ENCODE measurements at regions not wholly inside any gene's neighbourhood (a gene's known extent, or its start where the extent isn't known, plus 50 kb on each side); places are given as distances from the start of the nearest gene placed in this dataset.

DNA sequence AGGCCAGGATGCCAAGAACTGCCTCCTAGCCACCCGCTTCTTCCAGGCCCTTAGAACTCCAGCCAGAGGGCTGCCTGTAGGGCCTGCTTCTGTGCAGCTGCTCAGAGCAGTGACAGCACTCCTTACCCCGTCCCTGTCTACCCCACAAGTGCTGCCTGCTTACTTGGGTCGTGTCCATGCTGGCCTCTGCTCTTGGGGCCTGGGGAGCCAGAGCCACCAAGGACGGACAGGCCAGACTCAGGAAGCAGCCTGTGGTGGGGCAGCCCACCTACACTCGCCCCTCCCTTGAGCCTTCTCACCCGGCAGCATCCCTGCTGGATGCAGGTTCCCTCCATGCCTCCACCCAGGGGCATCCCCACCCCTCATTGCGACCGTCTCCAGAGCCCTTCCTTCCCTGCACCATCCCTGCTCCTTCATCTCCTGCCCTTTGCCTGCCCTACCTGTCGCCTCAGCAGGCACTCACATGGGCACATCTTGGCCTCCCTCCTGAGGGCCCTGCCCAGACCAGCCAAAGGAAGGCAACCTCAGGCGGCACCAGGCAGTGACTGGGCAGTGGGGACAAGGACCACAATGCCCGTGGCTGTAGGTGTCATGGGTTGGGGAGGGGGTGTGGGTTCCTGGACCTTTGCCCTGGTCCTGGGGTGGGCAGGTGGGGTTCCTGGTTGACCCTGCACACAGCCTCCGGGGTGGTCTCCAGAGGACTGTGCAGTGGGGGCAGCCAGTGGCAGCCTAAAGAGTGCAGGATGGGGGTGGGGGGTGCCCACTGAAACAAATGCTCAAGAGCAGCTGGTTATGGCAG is 78.0 kb upstream of the TNS3 start:
- no peak overlapping the region for H3K27ac ChIP-seq
- no peak for DNase-seq
- no peaks in the 10 kb centered on the region for H3K27me3 ChIP-seq
- WGBS, 2 donors, result 90 to 91% methylated on average over 7 to 12 of the region's 12 CpGs
- H3K36me3 ChIP-seq (ENCODE audit: low read depth, missing control alignments), result no peaks in the 10 kb centered on the region
- H3K4me1 ChIP-seq, result no peaks in the 10 kb centered on the region
- intact Hi-C loops (cut with DNase I; ENCODE audit: low total_unique reads), result no loop called here
- TF ChIP-seq POLR2A (IDR thresholded peaks at IDR 0.05), result no peak
- TF ChIP-seq CTCF (IDR thresholded peaks at IDR 0.05), result no peak
- H3K4me3 ChIP-seq, result no peak overlapping the region
- no peaks in the 10 kb centered on the region for H3K9me3 ChIP-seq

DNA sequence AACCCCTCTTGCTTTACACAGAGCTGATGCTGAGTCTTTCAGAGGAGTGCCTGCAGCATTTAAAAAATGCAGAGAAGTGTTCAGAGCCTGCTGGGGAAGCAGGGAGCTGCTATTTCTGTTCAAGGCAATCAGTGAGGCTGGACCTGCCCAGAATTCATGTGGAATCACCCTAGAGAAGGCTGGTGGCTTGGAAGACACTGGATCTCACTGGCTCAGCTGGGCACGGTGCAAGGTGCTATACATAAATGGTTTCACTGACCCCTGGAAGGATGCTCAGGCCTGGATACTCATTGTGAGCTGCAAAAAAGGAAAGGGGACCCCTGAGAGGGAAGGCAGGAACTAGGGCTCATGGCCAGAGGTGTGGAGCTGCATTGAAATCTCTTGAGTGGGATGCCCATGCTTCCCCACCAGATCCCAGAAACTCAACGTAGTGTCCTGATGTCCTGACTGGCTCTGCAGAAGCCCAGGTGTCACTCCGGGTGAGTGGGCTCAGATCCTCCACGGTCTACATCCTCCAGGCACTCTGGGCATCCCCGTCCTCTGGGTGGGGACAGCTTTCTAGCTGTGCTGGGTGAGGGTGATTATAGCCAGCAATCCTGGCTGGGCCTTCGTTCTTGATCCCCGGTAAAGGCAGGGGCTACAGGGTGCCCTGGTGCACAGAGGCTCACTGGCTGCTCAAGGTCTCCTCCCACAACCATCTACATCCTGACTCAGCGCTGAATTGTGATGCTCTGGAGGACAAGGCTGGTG is 77.2 kb upstream of the TNS3 start:
- TF ChIP-seq CTCF (IDR thresholded peaks at IDR 0.05) (no peak), POLR2A (IDR thresholded peaks at IDR 0.05) (no peak)
- no peak for DNase-seq
- WGBS, 2 donors, result 75 to 89% methylated on average over 1 to 8 of the region's 8 CpGs
- H3K27ac ChIP-seq, result no peak overlapping the region
- no peaks in the 10 kb centered on the region for H3K36me3 ChIP-seq (ENCODE audit: low read depth, missing control alignments)
- H3K9me3 ChIP-seq, result no peaks in the 10 kb centered on the region
- H3K4me1 ChIP-seq, result no peaks in the 10 kb centered on the region
- intact Hi-C loops (cut with DNase I; ENCODE audit: low total_unique reads), result no loop called here
- H3K4me3 ChIP-seq, result no peak overlapping the region
- no peaks in the 10 kb centered on the region for H3K27me3 ChIP-seq

DNA sequence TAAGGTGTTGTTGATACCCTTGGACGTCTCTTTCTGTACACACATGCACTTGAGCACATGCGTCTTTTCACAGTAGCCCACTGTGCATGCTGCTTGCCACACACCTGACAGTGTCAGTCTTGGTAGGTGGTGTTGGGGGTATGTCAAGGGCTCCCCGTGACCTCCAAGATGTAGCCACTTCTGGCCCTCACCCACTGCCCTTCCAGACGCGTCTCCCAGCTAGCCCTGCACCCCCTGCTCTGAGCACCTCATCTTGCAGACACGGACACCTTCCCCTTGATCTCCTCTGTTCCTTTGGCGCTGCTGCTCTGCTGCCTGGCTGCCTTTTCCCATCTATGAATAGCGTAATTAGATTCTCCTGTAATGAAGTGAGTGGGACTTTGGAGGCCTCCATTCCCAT is 75.2 kb upstream of the TNS3 start:
- Histone ChIP-seq H3K9me3 (no peaks in the 10 kb centered on the region), H3K4me1 (no peaks in the 10 kb centered on the region), H3K27me3 (no peaks in the 10 kb centered on the region), H3K36me3 (ENCODE audit: low read depth, missing control alignments) (no peaks in the 10 kb centered on the region), H3K4me3 (no peak overlapping the region), H3K27ac (no peak overlapping the region)
- no peak for DNase-seq
- WGBS, 2 donors, result 92 to 97% methylated on average over 8 of the region's 8 CpGs
- intact Hi-C loops (cut with DNase I; ENCODE audit: low total_unique reads), result no loop called here
- TF ChIP-seq CTCF (IDR thresholded peaks at IDR 0.05) (no peak), POLR2A (IDR thresholded peaks at IDR 0.05) (no peak)

DNA sequence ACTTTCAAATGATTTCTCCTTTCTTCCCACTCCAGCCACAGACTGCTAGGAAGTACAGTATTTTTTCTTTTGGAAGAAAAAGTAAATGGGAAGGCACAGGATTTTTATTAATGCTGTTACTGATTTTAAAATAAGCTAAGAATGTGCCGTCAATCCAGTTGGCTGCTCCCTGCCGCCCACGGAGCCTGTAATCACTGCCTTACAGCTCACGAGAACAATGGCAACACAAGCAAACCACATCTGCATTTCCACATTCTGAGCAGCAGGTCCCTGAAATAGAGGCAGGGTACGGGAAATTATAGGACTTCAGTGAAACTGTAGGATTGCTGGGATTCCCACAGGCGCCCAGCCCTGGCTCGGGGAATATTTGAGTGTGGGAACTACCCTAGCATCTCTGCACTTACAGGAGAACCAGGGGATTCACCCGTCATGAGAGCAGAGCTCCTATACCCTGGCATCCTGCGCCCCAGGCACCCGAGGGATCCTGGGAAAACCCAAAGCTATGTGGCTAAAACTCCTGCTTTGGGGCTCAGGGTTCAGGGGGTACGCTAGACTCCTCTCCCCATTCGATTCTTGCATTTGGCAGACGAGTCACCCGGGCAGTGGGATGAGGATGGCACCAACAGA is 72.9 kb upstream of the TNS3 start:
- H3K9me3 ChIP-seq, result no peaks in the 10 kb centered on the region
- WGBS, 2 donors, result 85 to 87% methylated on average over 13 to 14 of the region's 14 CpGs
- no peak overlapping the region for H3K4me3 ChIP-seq
- no peaks in the 10 kb centered on the region for H3K27me3 ChIP-seq
- DNase-seq, result no peak
- intact Hi-C loops (cut with DNase I; ENCODE audit: low total_unique reads), result no loop called here
- no peaks in the 10 kb centered on the region for H3K4me1 ChIP-seq
- no peaks in the 10 kb centered on the region for H3K36me3 ChIP-seq (ENCODE audit: low read depth, missing control alignments)
- TF ChIP-seq CTCF (IDR thresholded peaks at IDR 0.05) (no peak), POLR2A (IDR thresholded peaks at IDR 0.05) (no peak)
- H3K27ac ChIP-seq, result no peak overlapping the region

Data from testis (tissue), 2 donors.